AG04450 (cell line): ENCODE measurements at regions not wholly inside any gene's neighbourhood (a gene's known extent, or its start where the extent isn't known, plus 50 kb on each side); places are given as distances from the start of the nearest gene placed in this dataset.

Source experiments
- CTCF ChIA-PET: fragments of 300-600, 350-600 bp; formaldehyde crosslinking; extraction: SDS; loops from one replicate; lab custom pipeline; 2022; ENCODE audit warnings: antibody characterized with exemption, inconsistent platforms; lab: Charles Lee
- POLR2A ChIA-PET: fragments of 350-600 bp; formaldehyde crosslinking; extraction: SDS; loops from one replicate; lab custom pipeline; 2021; ENCODE audit warnings: antibody characterized with exemption, inconsistent platforms; lab: Yijun Ruan, JAX
- DNase-seq: peaks from one replicate; pipeline ENCODE4 v3.0.0-alpha.2; 2011; ENCODE audit warnings: low read depth, low spot score
- H3K27ac ChIP-seq: one replicate; pipeline ENCODE4 v1.5.1; 2012; ENCODE audit warnings: low read depth, low read length, control low read depth
- H3K27me3 ChIP-seq: one replicate; pipeline ENCODE4 v1.6.0; 2012; ENCODE audit warnings: low read length; ENCODE audit not compliant: control insufficient read depth, insufficient read depth
- H3K4me3 ChIP-seq: 2 replicates; pipeline ENCODE4 v1.5.1; 2011; ENCODE audit warnings: mild to moderate bottlenecking, low read depth, low read length, control low read depth
- H3K9me3 ChIP-seq: 2 replicates; pipeline ENCODE4 v1.5.1; 2012; ENCODE audit warnings: low read length; ENCODE audit not compliant: control insufficient read depth, insufficient read depth
- TF ChIP-seq, protein P1 (sequence below): IDR thresholded peaks from 2 replicates; pipeline ENCODE4 v1.5.1; 2011; ENCODE audit warnings: low read depth, low read length, control low read depth, inconsistent platforms

GRCh38 chr18:45166836-45167551 is 448.3 kb upstream of the SLC14A2 start:
- Histone ChIP-seq H3K4me3 (no peak overlapping the region), H3K27me3 (no peaks in the 10 kb centered on the region), H3K27ac (no peak overlapping the region), H3K9me3 (no peaks in the 10 kb centered on the region)
- TF ChIP-seq, protein P1, sequence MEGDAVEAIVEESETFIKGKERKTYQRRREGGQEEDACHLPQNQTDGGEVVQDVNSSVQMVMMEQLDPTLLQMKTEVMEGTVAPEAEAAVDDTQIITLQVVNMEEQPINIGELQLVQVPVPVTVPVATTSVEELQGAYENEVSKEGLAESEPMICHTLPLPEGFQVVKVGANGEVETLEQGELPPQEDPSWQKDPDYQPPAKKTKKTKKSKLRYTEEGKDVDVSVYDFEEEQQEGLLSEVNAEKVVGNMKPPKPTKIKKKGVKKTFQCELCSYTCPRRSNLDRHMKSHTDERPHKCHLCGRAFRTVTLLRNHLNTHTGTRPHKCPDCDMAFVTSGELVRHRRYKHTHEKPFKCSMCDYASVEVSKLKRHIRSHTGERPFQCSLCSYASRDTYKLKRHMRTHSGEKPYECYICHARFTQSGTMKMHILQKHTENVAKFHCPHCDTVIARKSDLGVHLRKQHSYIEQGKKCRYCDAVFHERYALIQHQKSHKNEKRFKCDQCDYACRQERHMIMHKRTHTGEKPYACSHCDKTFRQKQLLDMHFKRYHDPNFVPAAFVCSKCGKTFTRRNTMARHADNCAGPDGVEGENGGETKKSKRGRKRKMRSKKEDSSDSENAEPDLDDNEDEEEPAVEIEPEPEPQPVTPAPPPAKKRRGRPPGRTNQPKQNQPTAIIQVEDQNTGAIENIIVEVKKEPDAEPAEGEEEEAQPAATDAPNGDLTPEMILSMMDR, result no peak
- ChIA-PET POLR2A (no interaction called here), CTCF (interaction anchor here (1.3 kb wide), 1 partner anchor 109 kb away, joined by 4 read pairs; no protein-coding TSS in a partner anchor)
- no peak for DNase-seq

GRCh38 chr18:45167631-45168280 is 447.5 kb upstream of the SLC14A2 start:
- Histone ChIP-seq H3K9me3 (no peaks in the 10 kb centered on the region), H3K27ac (no peak overlapping the region), H3K27me3 (no peaks in the 10 kb centered on the region), H3K4me3 (no peak overlapping the region)
- ChIA-PET CTCF (interaction anchor here (1.3 kb wide), 1 partner anchor 108 kb away, joined by 4 read pairs; no protein-coding TSS in a partner anchor), POLR2A (no interaction called here)
- TF ChIP-seq, protein P1, result no peak
- no peak for DNase-seq

GRCh38 chr18:45168866-45169600 is 446.2 kb upstream of the SLC14A2 start:
- TF ChIP-seq, protein P1, result no peak
- Histone ChIP-seq H3K9me3 (no peaks in the 10 kb centered on the region), H3K4me3 (no peak overlapping the region), H3K27me3 (no peaks in the 10 kb centered on the region), H3K27ac (peak overlapping the region; percentile 77)
- ChIA-PET POLR2A (interaction anchor here (1.1 kb wide), 1 partner anchor 80 kb away, joined by 3 read pairs; no protein-coding TSS in a partner anchor), CTCF (no interaction called here)
- DNase-seq, result peak; percentile 39

GRCh38 chr18:45169610-45170009 is 445.7 kb upstream of the SLC14A2 start:
- Histone ChIP-seq H3K27ac (peak overlapping the region; percentile 77), H3K4me3 (no peak overlapping the region), H3K9me3 (no peaks in the 10 kb centered on the region), H3K27me3 (no peaks in the 10 kb centered on the region)
- TF ChIP-seq, protein P1, result 0 out of 2 replicates have a peak, but pooled peaks have one; percentile 19
- DNase-seq, result peak; percentile 42
- POLR2A ChIA-PET, result interaction anchor here (1.1 kb wide), 1 partner anchor 79 kb away, joined by 3 read pairs; no protein-coding TSS in a partner anchor
- CTCF ChIA-PET, result no interaction called here
